Astrocyte (in vitro differentiated cells and primary cell): ENCODE measurements at regions not wholly inside any gene's neighbourhood (a gene's known extent, or its start where the extent isn't known, plus 50 kb on each side); places are given as distances from the start of the nearest gene placed in this dataset.

Experiments
- EZH2 ChIP-seq: IDR thresholded peaks from 2 replicates; pipeline ENCODE4 v1.6.1; 2012; ENCODE audit warnings: mild to moderate bottlenecking, low read length, inconsistent platforms; ENCODE audit not compliant: insufficient read depth
- TF ChIP-seq, protein P1 (sequence below): IDR thresholded peaks from 2 replicates; pipeline ENCODE4 v1.5.1; 2011; ENCODE audit warnings: low read depth, mild to moderate bottlenecking, inconsistent platforms, low read length, moderate library complexity; ENCODE audit not compliant: insufficient read depth

DNA sequence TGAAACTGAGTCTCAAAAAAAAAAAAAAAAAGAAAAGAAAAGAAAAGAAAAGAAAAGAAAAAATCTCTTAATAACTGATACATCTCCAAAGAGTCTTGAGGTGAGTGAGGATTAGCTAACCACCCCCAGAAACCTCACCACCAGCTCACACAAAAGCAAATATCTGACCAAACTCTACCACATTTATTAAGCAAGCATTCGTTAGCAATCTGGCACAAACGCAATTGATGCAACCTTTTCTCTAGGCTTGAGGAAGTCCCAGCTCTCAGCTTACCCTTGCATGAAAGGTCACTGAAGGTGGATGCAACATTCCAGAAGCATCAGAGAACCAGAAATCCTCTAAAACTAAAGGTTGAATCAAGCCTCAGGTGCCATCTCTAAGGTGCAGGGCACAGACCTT is 231.9 kb upstream of the BCOR start:
- TF ChIP-seq, protein P1, sequence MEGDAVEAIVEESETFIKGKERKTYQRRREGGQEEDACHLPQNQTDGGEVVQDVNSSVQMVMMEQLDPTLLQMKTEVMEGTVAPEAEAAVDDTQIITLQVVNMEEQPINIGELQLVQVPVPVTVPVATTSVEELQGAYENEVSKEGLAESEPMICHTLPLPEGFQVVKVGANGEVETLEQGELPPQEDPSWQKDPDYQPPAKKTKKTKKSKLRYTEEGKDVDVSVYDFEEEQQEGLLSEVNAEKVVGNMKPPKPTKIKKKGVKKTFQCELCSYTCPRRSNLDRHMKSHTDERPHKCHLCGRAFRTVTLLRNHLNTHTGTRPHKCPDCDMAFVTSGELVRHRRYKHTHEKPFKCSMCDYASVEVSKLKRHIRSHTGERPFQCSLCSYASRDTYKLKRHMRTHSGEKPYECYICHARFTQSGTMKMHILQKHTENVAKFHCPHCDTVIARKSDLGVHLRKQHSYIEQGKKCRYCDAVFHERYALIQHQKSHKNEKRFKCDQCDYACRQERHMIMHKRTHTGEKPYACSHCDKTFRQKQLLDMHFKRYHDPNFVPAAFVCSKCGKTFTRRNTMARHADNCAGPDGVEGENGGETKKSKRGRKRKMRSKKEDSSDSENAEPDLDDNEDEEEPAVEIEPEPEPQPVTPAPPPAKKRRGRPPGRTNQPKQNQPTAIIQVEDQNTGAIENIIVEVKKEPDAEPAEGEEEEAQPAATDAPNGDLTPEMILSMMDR: no peak
- TF ChIP-seq EZH2: no peak
